ENCODE measurements at regions not wholly inside any gene's neighbourhood (a gene's known extent, or its start where the extent isn't known, plus 50 kb on each side); places are given as distances from the start of the nearest gene placed in this dataset.
A peak's percentile ranks its signal among the peaks of the same experiment; 100 is the strongest.

DNA sequence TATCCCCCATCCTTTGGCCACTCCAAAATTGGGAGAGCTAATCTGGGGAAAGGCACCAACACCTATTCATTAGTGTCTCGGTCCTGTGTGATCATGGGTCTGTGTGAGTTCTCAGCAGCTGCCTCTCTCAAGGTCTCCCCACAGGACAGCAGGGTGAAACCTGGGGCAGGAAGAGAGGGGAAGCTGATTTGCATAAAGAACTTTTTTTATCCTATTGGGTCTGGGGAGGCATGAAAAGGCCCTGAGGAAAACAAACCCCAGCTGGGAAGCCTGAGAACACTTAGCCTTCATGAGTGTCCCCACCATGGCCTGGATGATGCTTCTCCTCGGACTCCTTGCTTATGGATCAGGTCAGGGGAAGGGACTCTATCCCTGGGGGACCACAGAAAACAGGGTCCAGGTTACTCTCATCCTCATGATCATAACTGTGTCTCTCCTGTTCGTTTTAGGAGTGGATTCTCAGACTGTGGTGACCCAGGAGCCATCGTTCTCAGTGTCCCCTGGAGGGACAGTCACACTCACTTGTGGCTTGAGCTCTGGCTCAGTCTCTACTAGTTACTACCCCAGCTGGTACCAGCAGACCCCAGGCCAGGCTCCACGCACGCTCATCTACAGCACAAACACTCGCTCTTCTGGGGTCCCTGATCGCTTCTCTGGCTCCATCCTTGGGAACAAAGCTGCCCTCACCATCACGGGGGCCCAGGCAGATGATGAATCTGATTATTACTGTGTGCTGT lies 116.0 kb upstream of the TOP3B start:
- Histone ChIP-seq H3K56ac (replicated peaks; ENCODE audit: insufficient read length, low read depth, low read length) (no peak overlapping the region), H3K4me2 (ENCODE audit: insufficient read depth in 1 of 2, low read depth in 2 of 2, low read length in 2 of 2) (no peak overlapping the region), H3K4me1 (replicated peaks in 1 of 4; ENCODE audit: control insufficient read depth in 3 of 4, insufficient read depth in 4 of 4, low read length in 3 of 4) (no peaks in the 10 kb centered on the region), H3K23me2 (ENCODE audit: low read depth, low read length) (no peaks in the 10 kb centered on the region), H3K79me2 (ENCODE audit: control insufficient read depth in 1 of 2, insufficient read depth in 2 of 2, low read length in 2 of 2) (no peaks in the 10 kb centered on the region), H2BK5ac (ENCODE audit: low read depth, low read length) (no peak overlapping the region), H2AFZ (ENCODE audit: low read length) (no peak overlapping the region), H2BK15ac (ENCODE audit: low read length) (no peak overlapping the region), H4K91ac (replicated peaks; ENCODE audit: insufficient read length, low read length) (no peak overlapping the region), H3K9ac (replicated peaks in 1 of 4; ENCODE audit: extremely low read depth in 1 of 4, low read depth in 3 of 4, low read length in 3 of 4) (no peak overlapping the region), H3K79me1 (ENCODE audit: low read depth, low read length) (no peaks in the 10 kb centered on the region), H3K23ac (ENCODE audit: insufficient read length) (no peak overlapping the region), H2AK5ac (ENCODE audit: low read depth, low read length) (no peak overlapping the region), H2BK120ac (replicated peaks; ENCODE audit: low read depth, low read length) (no peak overlapping the region), H2BK20ac (ENCODE audit: low read length) (no peak overlapping the region), H3K9me3 (ENCODE audit: insufficient read depth in 2 of 2, low read depth in 1 of 2, low read length in 1 of 2) (no peaks in the 10 kb centered on the region), H3K14ac (ENCODE audit: insufficient read length) (no peak overlapping the region), H3K36me3 (ENCODE audit: control insufficient read depth in 2 of 4, insufficient read depth in 4 of 4, low read length in 3 of 4) (no peaks in the 10 kb centered on the region), H3K27me3 (replicated peaks in 1 of 4; ENCODE audit: control insufficient read depth in 3 of 4, extremely low read depth in 1 of 4, insufficient read depth in 3 of 4, low read length in 3 of 4) (peaks cover 73 to 92% (median 86%) of the 10 kb centered on the region in 4 experiments), H3K18ac (ENCODE audit: extremely low read depth, low read length) (no peak overlapping the region), H4K8ac (ENCODE audit: extremely low read depth, insufficient read depth, low read length) (no peak overlapping the region), H4K5ac (ENCODE audit: insufficient read length, low read depth, low read length) (no peak overlapping the region), H4K20me1 (replicated peaks in 1 of 2; ENCODE audit: control insufficient read depth in 1 of 2, insufficient read depth in 2 of 2, low read length in 2 of 2) (peaks cover 0 to 5% of the 10 kb centered on the region in 2 experiments), H3K4ac (replicated peaks; ENCODE audit: insufficient read length, low read depth, low read length) (no peak overlapping the region), H3K27ac (ENCODE audit: low read depth, low read length) (no peak overlapping the region), H3K4me3 (ENCODE audit: extremely low read depth in 1 of 4, insufficient read depth in 2 of 4, low read depth in 3 of 4, low read length in 4 of 4) (no peak overlapping the region), H2BK12ac (ENCODE audit: low read depth, low read length) (no peak overlapping the region)
- ChIA-PET POLR2A (ENCODE audit: partially characterized antibody) (no interaction called here), CTCF (ENCODE audit: partially characterized antibody) (interaction anchor here (0.9 to 5.8 kb wide), 7 partner anchors 11 to 108 kb away, joined by 3 to 47 read pairs (median 3); no protein-coding TSS in a partner anchor)
- DNase-seq (ENCODE audit: low read depth in 1 of 2, low spot score in 2 of 2): no peak
- WGBS, 2 experiments (ENCODE audit: extremely low coverage in 1 of 2, insufficient coverage in 1 of 2, insufficient read length in 1 of 2, insufficient replicate concordance in 2 of 2, low coverage in 1 of 2, low lambda C conversion rate in 2 of 2, missing lambda C conversion rate in 1 of 2): 84% methylated on average over 9 of the region's 9 CpGs; no CpG with 5 or more reads in 1 of the 2 experiments
- no peak for FAIRE-seq
- TF ChIP-seq EZH2 (IDR thresholded peaks at IDR 0.05; ENCODE audit: low read depth, low read length, severe bottlenecking) (peak; percentile 9), BRCA1 (IDR thresholded peaks at IDR 0.05; ENCODE audit: low read depth, low read length) (no peak)
